ENCODE measurements at regions not wholly inside any gene's neighbourhood (a gene's known extent, or its start where the extent isn't known, plus 50 kb on each side); places are given as distances from the start of the nearest gene placed in this dataset.
"Not testable (repeated sequence)": the region's sequence is repeated elsewhere in the genome, so short reads cannot be mapped to it uniquely, and the experiment has no call there.

DNA sequence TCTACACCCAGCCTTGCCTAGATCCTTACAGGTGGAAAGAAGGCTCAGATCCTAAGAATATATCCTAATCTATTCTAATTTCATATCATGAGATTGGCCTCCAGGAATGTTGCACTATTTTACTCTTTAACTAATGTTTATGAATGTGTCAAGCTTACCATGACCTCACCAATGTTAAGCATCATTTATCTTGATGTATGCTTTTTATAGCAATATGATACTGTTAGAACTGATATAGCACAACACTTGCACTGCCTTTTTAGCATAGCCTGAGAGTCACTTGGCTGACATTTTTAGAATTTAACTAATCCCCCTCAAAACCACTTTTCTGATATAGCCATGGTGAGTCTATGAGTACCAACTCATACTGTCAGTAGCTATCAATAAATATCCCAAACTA, 191.5 kb upstream of the NR2F2 start:
- DNase-seq, result no peak

DNA sequence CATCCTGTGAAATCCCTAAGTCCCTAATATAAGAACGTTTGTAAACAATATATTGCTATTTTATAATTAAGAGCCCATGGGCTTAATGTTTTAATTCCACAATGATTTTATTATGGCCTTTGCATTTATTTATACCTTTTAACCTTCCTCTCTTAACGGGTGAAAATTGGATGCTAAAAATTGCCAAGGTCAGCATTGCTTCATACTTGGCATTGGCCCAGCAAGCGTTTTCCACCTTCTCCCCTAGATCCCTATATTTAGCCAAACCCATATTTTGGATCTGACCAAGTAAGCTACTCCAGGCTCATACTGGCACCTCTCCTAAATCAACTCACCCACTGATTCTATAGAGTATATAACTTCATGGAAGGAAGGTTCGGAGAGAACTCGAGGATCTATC, 188.0 kb upstream of the NR2F2 start:
- no peak for DNase-seq

DNA sequence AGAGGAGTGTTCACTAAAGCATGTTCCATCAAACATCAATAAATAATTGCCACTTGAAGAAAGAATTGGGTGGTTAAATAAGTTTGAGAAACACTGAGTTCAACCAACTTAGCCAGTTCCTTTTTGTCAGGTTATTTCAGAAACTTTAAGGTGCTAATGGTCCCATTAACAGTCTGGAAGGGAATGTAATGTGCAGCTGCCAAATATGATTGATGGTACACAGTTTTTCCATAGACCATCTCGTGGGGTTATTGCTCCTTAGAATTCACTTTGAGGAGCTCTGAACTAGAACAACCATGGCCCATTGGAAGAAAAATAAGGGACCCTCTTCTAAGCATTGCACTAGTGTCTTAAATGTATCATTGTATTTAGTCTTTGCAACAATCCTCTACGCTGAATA, 185.8 kb upstream of the NR2F2 start:
- no peak for DNase-seq

DNA sequence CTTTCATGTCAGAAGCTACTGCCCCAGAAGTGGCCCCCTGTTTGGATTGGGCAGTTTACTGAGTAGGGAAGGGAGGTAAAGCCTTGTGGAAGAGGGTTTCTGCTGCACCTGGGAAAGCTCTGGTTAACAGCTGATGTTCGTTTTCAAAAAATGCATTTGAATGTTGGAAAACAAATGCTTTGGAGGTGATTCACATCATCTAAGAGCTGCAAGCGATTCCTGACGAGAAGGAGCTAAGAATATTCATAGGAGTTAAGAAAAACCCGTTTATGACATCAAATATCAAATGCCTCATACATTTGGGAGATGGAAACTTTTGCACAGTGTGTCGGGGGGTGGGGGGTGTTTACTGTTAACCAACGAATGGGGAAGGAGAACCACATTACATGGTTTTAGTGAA, 183.8 kb upstream of the NR2F2 start:
- no peak for DNase-seq

DNA sequence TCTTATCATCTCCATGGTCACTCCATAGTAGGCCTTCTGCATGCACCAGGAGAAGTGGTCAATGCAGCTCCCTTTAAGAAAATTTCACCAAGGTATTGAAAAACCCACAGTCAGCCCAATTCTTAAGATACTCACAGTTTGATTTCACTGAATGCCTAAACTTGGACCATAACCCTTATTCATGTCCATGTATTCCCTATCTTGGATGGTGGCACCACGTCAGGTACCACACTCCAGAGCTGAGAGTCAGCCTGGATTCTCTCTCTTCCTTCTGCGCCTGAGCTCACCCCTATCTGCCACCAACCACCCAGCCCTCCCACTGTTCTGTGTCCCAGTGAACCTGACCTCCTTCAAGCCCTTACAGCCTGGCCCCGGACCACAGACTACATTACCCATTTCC, 183.2 kb upstream of the NR2F2 start:
- no peak for DNase-seq

DNA sequence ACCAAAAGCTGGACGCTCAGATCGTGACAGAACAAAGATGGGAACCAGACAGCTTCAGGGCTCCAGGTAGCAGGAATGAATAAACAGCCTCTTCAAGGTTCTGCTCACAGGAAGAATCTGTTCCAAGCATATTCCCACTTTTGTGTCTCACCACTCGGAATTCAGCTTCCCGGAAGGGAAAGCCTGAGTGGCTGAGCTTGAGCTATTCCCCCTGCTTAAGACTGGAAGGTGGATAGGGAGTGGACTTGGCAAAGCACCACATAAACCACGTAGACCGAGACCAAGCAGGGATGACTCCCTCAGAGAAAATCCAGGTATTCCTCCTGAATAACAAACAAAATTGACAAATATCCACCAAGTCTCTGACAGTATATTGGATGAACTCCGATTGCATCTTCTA, 180.2 kb upstream of the NR2F2 start:
- no peak for DNase-seq

DNA sequence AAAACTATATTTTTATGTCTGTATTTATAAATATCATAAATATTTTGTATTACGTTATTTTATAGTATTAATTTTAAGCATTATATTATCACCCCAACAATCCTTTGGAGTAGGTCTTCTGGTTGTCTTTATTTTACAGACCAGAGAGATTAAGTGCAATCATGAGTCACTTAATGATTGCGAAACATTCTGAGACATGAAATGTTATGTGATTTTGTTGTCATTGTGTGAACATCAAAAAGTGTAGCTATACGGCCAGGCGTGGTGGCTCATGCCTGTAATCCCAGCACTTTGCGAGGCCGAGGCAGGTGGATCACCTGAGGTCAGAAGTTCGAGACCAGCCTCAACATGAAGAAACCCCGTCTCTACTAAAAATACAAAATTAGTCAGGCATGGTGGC, 178.8 kb upstream of the NR2F2 start:
- DNase-seq, result not testable (repeated sequence)

DNA sequence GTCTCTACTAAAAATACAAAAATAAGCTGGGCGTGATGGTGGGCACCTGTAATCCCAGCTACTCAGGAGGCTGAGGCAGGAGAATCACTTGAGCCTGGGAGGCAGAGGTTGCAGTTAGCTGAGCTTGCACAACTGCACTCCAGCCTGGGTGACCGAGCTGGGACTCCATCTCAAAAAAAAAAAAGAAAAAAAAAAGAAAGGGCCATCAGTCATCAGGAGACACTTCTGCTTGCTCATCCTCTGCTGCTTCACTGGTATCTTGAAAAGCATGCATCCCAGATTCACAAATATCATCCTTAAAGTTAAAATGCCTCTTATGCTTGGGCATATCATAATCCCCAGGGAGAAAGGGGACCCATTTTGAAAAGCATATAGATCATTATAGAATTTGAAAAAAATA, 176.6 kb upstream of the NR2F2 start:
- no peak for DNase-seq

DNA sequence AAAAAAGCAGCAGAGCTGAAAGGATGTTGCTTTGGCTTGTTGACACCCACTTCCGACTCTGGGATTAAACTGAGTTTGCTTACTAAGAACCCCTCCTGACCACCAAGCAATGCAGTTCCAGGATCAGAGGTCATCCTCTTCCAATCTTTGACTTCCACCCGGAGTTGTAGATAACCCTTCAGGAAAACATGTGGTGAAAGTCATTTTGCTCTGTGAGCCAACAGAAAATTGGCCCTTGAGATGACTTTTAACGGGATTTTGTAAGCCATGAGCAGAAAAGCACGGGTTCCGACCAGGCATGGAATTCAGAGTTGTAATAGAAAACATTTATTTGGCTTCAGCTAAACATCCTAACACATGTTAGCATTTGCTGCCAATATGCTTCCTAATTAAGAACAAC, 171.6 kb upstream of the NR2F2 start:
- no peak for DNase-seq

DNA sequence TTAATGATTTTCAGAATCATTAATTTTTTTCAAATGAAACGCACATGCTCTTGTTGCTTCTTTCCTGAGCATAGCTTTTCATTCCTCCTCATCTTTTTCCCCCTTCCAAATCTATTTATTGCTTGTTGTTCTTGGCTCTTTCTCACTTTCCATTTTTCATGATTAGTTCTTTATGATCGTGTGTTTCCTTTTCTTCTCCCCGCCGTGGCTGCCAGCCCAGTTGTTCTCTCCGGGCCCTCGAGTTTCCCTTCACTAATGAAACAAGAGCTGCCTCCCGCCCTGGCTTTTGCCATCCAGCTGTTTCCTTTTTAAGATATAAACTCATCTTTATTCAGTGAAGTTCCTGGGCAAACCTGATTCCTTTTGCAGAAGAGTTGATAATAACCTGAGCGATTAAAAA, 170.2 kb upstream of the NR2F2 start:
- DNase-seq, result no peak

DNA sequence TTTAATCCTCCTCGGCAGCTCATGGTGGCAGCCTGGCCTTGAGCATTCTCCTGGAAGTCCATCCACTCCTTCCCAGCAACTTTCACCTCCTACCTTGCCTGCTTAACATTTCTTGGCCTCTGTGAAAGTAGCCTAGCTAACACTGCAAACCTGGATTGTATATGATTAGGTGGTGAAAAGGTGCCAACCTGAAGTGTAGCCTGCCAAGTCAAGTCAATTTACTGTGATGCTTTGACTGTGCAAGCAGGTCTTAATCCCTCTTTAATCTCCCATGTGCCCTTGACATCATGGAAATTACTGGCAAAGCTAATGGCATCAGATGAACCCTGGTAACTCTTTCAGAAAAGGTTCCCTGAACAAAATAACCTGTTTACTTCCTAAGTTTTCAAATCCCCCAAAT, 169.7 kb upstream of the NR2F2 start:
- no peak for DNase-seq

DNA sequence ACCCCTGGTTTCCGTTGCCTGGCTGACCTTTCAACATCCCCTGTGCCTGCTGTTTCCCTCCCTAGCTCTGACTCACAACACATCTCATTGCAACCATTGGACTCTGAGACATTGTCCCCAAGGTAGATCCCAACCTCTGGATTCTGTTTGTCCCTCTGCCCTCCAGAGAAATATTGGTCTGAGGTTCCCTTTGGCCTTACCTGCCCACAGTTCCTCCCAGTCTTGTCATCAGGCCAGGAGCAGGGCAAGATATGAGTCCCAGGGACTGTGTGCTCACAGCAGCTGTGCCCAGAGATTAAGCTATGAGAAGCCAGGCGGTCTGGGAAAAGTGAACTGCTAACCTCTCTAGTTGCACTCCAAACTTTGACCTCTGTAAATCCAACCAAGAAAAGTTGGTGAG, 168.2 kb upstream of the NR2F2 start:
- DNase-seq, result no peak

DNA sequence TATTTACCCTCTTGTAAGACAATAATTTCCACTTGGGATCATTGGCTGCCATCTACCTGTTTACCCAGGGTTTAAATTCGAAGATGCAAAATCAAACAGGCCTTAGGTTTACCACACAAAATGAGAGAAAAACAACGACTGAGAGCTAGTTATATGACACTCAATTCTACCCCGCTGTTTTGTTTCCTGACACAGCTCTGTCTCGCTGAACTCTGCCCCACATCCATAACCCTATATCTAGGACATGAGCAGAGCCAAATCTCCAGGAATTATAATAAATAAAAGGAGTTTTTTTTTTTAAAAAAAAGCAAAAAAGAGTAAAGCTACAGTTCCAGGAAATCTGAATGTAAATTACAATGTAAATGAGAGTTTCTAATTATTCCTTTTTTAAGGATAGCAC, 165.4 kb upstream of the NR2F2 start:
- no peak for DNase-seq

DNA sequence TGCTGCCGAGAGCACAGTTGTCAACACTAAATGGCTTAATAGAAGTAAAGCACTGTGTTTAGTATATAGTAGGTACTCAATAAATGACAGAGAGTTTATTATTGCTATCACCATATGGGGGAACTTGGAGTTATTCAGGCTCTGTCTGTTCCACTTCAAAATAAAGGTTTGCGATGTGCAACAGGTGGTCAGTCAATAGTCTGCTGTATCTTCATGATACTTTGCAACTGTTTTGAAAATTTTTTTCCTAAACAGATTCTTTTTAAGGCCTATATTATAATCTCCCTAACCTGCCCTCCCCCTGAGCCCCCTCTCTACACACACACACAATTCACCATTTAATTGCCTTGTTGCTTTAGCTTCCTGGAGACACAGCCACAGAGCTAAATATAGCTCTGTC, 164.7 kb upstream of the NR2F2 start:
- DNase-seq, result no peak

DNA sequence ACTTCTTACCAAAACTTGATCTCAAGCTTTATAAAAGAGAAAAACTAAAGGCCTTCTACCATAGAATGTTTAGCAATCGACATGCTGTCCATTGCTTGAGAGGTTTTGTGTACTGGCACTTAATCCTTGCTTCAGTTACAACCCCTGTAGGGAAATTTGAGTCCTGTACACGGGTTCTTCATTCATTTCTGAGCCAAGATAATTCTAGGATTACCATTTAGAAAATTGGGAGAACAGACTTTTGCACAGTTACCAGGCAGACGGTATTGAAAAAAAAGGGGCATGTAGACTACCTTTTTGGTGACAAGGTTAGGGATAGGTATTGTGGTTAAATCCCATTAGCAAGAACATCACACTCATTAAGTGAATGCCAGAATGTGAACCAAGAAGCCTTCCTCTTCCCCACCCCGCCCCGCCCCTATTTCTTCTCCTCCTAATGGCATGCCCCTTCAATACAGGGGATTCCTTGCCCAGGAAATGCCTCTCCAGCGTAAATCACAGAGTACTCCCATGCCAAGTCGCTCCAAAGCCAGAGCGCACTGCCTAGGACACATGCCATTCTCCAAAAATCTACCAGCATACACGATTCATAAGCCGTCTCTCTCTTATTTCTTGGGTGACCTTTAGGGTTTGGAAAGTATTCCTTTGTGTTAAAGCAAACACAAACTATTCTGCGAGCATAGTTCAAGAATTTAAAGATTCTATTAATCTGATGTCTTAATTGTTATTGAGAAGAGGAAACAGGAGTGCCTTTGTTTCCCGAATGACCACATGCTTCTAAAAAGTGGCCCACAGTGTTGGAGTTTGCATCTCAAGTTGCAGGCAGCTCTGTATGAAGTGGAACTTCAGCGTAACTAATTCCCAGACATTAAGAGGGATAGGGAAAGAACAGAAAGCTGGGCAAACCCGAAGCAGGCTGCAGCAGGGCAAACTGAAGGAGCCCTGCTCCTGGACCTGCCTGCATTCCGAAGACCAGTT, 164.0 kb upstream of the NR2F2 start:
- DNase-seq, result no peak

DNA sequence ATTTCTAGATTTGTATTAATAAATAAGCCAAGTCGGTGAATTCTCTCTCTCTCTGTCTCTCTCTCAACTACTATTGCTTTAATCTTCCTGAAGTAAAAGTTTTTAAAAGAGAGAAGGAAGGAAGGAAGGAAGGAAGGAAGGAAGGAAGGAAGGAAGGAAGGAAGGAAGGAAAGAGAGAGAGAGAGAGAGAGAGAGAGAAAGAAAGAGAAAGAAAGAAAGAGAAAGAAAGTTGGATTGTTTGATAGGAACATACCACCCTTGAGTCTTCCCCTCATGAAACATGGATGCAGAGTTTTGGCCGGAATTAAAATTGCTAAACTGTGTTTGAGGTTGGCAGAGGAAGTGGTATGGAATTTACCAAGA, 159.9 kb upstream of the NR2F2 start:
- DNase-seq, result not testable (repeated sequence)

DNA sequence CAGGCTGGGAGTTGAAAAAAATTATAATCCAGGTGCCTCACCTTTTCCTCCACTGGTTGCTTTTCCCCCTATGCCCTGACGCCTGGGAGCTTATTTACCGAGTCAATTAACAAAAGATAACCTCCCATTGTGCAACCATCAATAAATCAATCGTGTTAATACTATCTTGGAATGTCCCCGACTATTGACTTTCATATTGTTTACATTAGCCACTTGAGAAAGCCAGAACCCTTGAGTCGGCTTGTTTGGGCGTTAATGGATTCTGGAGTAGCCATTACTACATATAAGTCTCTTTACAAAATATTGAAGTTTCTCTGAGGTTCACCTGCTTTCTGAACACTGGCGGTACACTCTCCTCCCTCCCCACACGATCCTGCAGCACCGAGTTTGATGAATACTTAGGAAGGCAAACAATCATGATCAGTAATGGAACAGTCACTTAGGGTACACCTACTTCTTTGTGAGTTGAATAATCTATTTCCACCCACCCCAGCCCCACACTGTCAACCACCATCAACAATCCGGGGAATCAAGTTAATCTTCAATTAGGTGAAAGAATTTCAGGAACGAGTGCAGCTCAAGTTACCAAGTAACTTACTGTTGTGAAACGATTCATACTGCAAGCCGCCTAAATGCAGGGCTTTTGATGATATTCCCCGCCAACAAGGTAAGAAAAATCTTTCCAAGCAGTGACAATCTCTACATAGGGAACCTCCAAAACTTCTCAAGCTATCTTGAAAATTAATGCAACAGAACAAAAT, 159.3 kb upstream of the NR2F2 start:
- DNase-seq, result no peak

DNA sequence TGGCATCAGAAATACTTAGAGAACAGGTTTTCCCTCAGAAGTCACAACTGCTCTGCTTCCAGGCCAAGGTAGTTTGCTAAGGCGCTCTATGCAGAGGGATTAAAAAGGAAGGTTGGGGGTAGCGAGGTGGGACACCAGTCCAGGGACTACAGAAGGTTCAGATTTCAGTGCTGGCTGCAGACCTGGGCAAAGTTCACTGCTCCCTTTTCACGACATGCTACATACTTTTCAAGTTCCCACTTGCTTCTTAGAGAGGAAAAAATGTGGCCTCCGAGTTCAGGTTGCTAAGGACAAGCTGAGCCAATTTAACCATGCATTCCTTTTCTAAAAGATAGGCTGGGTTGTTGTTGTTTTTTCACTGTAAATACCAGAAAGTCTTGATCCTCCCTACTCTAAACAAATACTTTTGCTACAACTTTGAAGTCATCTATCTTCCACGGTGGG, 158.6 kb upstream of the NR2F2 start:
- no peak for DNase-seq

DNA sequence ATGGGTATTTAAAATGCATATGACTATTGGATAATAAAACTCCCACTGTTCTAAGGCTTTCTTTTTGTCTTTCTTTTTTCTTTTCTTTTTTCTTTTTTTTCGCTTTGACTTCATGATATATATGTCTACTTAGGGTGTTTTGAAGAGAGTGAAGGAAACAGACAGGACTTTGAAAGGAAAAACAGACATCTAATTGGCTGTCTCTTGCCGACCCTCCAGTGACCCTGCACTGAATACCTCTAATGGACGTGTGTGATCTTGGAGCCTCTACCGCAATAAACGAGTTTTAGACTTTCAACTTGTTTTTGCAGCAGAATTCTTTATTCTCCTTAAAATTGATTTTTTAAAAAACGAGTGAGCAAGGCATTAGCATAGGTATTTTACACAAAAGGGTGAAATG, 158.1 kb upstream of the NR2F2 start:
- no peak for DNase-seq

DNA sequence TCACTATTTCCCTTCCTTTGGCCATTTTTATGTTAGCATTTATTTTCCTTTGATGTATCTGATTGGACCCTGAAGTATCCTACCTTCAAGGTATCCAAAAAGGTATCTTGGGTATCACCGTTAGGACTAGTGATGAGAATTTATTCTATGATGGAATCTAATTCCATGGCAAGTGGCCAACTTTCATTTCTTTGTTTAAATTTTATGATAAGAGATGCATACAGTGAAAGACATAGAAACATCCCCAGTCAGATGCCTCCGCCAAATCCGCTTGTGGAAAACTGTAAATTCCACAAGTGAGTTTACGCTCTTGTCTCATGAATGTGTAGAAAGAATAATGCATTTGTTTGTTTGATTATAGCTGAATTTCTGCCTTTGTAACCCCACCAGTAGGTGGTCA, 153.7 kb upstream of the NR2F2 start:
- no peak for DNase-seq

DNA sequence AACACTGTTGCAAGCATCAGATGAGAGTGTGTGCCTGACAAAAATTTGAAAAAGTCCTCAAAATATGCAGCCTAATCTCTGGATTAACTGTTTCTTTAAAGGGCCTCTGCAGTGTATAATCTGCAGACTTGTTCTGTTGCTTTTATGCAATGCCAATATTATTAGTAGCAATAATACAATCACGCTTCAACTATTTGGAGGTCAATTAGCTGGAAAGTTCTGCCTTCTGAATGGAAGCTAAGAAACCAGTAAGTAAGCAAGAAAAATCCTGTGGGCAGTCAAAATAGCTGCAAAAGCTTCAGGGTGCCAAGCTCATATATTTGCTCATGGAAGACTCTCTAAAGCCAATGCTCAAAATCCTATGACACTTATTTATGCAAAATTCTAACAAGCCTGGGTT, 153.2 kb upstream of the NR2F2 start:
- no peak for DNase-seq

DNA sequence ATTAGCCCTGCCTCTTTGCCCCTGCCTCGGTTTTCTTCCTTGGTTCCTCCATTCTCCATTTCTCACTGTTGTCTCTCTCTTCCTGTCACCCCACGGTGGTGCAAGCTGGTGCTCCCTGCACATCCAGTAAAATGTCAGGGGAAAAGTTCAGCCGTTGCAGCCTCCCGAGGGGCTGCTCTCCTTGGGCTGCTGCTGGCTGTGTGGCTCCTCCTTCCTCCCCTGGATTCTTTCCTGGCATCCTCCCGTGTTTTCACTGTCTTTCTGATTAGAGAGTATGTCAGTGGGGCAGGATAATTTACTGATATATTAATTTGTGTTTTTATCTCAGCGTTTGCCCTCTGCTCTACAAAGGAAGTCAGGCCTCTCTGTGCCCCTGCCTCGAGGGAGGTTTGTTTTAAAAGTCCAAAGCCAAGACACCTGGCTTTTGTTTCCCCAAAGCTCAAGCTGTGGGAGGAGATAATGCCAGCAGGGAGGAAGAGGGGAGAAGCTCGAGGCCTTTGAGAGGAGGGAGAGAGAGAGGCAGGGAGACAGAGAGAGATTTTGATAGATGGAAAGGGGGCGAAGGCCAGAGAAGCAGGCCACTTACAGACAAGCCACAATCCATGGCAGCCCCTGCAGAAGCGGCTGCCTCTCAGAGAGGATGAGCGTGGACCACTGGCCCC, 150.3 kb upstream of the NR2F2 start:
- DNase-seq, result no peak

DNA sequence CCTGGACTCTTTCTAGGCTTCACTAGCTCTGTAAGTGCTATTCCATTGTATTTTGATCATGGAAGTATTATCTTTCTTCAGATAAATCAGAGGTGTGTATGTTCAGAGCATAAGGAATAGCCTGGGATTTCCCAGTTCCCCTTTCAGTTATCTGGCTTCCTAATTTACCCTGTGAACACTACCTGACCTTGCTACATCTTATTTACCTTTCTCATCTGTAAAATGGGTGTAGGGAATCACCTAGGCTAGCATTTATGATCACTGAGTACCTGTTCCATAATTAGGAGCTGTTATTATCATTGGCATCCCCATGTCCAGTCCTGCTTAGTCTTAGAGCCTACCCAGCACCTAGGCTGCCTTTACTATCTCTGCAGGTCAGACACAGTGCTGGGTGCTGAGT, 149.3 kb upstream of the NR2F2 start:
- DNase-seq, result no peak

DNA sequence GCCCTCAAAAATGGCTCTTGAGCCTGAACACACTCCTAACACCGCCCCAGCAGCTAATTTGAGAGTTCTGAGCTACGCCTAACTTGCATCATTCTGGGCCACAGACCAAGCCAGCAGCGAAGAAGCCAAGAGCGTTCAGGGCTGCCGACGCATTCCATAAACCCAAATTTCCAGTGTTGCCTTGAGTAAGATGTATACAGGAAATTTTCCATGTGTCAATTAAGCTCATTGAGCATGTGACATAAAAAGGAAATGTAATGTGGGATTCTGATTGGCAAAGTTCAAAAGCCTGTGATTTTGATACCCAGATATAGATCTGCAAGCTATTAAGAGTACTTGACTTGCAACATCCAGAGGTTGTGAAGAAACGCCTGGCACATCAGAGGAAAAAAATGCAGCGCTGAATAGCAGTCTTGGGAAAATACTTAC, 148.6 kb upstream of the NR2F2 start:
- DNase-seq, result no peak

Measured in NCI-H2029 (cell line).